IMR-90 (cell line): ENCODE measurements at regions not wholly inside any gene's neighbourhood (a gene's known extent, or its start where the extent isn't known, plus 50 kb on each side); places are given as distances from the start of the nearest gene placed in this dataset.

Source experiments
- ATAC-seq: fragments of 200-7000 bp; cut with Tn5 transposase; 2 replicates; pipeline ENCODE4 v1.9.1; 2020; ENCODE audit warnings: low read depth, mild to moderate bottlenecking, moderate library complexity
- BruUV-seq: library from RNA; stranded (reverse); fragments of 400-500 nt; replicated peaks from 2 replicates; lab custom pipeline; 2021; lab: Mats Ljungman, UMichigan
- CTCF ChIA-PET: fragments of 300-600 bp; formaldehyde crosslinking; extraction: SDS; loops from one replicate; lab custom pipeline; 2021; ENCODE audit warnings: antibody characterized with exemption; lab: Yijun Ruan, JAX
- POLR2A ChIA-PET: fragments of 300-600 bp; sonication (Branson Sonifier 250); formaldehyde crosslinking; loops from one replicate; lab custom pipeline; 2022; ENCODE audit warnings: antibody characterized with exemption; ENCODE audit not compliant: unreplicated experiment; lab: Charles Lee
- DNase-seq: peaks from one replicate; pipeline ENCODE4 v3.0.0; 2013
- H2AFZ ChIP-seq: replicated peaks from 2 replicates; pipeline ENCODE3; 2013; ENCODE audit warnings: low read length, mild to moderate bottlenecking; ENCODE audit not compliant: poor library complexity
- H2AK5ac ChIP-seq: 2 replicates; pipeline ENCODE4 v1.6.1; 2013; ENCODE audit warnings: low read depth, low read length, inconsistent platforms
- H2AK9ac ChIP-seq: replicated peaks from 2 replicates; pipeline ENCODE3; 2013; ENCODE audit warnings: mild to moderate bottlenecking, low read depth, low read length, moderate library complexity; ENCODE audit not compliant: poor library complexity
- H2BK120ac ChIP-seq: 2 replicates; pipeline ENCODE4 v1.6.1; 2013; ENCODE audit warnings: low read depth, low read length, inconsistent platforms
- H2BK15ac ChIP-seq: 3 replicates; pipeline ENCODE4 v1.6.1; 2013; ENCODE audit warnings: low read depth, low read length, inconsistent platforms
- H2BK20ac ChIP-seq: 2 replicates; pipeline ENCODE4 v1.6.1; 2013; ENCODE audit warnings: low read depth, mild to moderate bottlenecking, inconsistent platforms, low read length, moderate library complexity
- H2BK5ac ChIP-seq: 2 replicates; pipeline ENCODE4 v1.6.1; 2013; ENCODE audit warnings: mild to moderate bottlenecking, low read depth, low read length, inconsistent platforms; ENCODE audit not compliant: poor library complexity, severe bottlenecking
- H3K14ac ChIP-seq: replicated peaks from 2 replicates; pipeline ENCODE4 v1.6.1; 2013; ENCODE audit warnings: low read depth, low read length, inconsistent platforms
- H3K18ac ChIP-seq: 2 replicates; pipeline ENCODE4 v1.6.1; 2013; ENCODE audit warnings: low read depth, low read length, control low read depth
- H3K23ac ChIP-seq: 2 replicates; pipeline ENCODE4 v1.6.1; 2013; ENCODE audit warnings: low read depth, low read length, inconsistent platforms
- H3K27ac ChIP-seq: 2 replicates; pipeline ENCODE4 v1.5.1; 2013; ENCODE audit warnings: mild to moderate bottlenecking, control low read depth, low read length; ENCODE audit not compliant: insufficient read depth
- H3K27me3 ChIP-seq: 2 replicates; pipeline ENCODE4 v1.6.1; 2013; ENCODE audit warnings: low read length; ENCODE audit not compliant: control insufficient read depth, insufficient read depth
- H3K36me3 ChIP-seq: 2 replicates; pipeline ENCODE4 v1.6.1; 2013; ENCODE audit warnings: low read length, mixed read lengths; ENCODE audit not compliant: control insufficient read depth, insufficient read depth
- H3K4ac ChIP-seq: 2 replicates; pipeline ENCODE4 v1.6.1; 2013; ENCODE audit warnings: low read depth, low read length, inconsistent platforms
- H3K4me1 ChIP-seq: 2 replicates; pipeline ENCODE4 v1.6.1; 2013; ENCODE audit warnings: low read length, mixed read lengths; ENCODE audit not compliant: control insufficient read depth, insufficient read depth
- H3K4me2 ChIP-seq: 2 replicates; pipeline ENCODE4 v1.6.1; 2013; ENCODE audit warnings: low read depth, mild to moderate bottlenecking, control low read depth, low read length, moderate library complexity
- H3K4me3 ChIP-seq: 2 replicates; pipeline ENCODE4 v1.5.1; 2013; ENCODE audit warnings: low read depth, mild to moderate bottlenecking, control low read depth, low read length, moderate library complexity; ENCODE audit not compliant: insufficient read depth
- H3K56ac ChIP-seq: 2 replicates; pipeline ENCODE4 v1.6.1; 2013; ENCODE audit warnings: low read length, inconsistent platforms; ENCODE audit not compliant: insufficient read depth; ENCODE audit errors: extremely low read depth
- H3K79me1 ChIP-seq, 2 experiments: 2 replicates each; pipeline ENCODE4 v1.6.1; 2013; ENCODE audit warnings: low read length in 2 of 2, inconsistent platforms in 1 of 2, low read depth in 1 of 2
- H3K9ac ChIP-seq: 2 replicates; pipeline ENCODE4 v1.6.1; 2013; ENCODE audit warnings: low read depth, low read length, control low read depth
- H3K9me1 ChIP-seq: 2 replicates; pipeline ENCODE4 v1.6.1; 2013; ENCODE audit warnings: low read length, inconsistent platforms; ENCODE audit not compliant: insufficient read depth
- H3K9me3 ChIP-seq: 2 replicates; pipeline ENCODE4 v1.6.1; 2013; ENCODE audit warnings: low read length; ENCODE audit not compliant: control insufficient read depth, insufficient read depth
- H4K20me1 ChIP-seq: 2 replicates; pipeline ENCODE4 v1.6.1; 2013; ENCODE audit warnings: low read length, inconsistent platforms; ENCODE audit not compliant: insufficient read depth
- H4K5ac ChIP-seq: 2 replicates; pipeline ENCODE4 v1.6.1; 2013; ENCODE audit warnings: mild to moderate bottlenecking, low read depth, low read length, control low read depth
- H4K8ac ChIP-seq, 2 experiments: 2 replicates each; pipeline ENCODE4 v1.6.1; 2013; ENCODE audit warnings: low read depth in 2 of 2, low read length in 2 of 2, control low read depth in 1 of 2, inconsistent platforms in 1 of 2
- H4K91ac ChIP-seq: 2 replicates; pipeline ENCODE4 v1.6.1; 2013; ENCODE audit warnings: low read depth, low read length, inconsistent platforms; ENCODE audit not compliant: insufficient read depth
- BHLHE40 ChIP-seq: fragments of 150-350 bp; IDR thresholded peaks from 2 replicates; pipeline ENCODE4 v1.6.1; 2016; ENCODE audit warnings: mild to moderate bottlenecking, low read depth, low read length
- CTCF ChIP-seq: conservative IDR thresholded peaks from 2 replicates; pipeline ENCODE4 v1.5.1; 2012; ENCODE audit warnings: mild to moderate bottlenecking, low read depth, low read length, improper control_type of control experiment
- FOS ChIP-seq: fragments of 150-350 bp; IDR thresholded peaks from 2 replicates; pipeline ENCODE4 v1.6.1; 2016; ENCODE audit warnings: low read depth, low read length
- RAD21 ChIP-seq: IDR thresholded peaks from 2 replicates; pipeline ENCODE4 v1.6.1; 2012; ENCODE audit warnings: low read length, improper control_type of control experiment
- SMC3 ChIP-seq: fragments of 150-350 bp; IDR thresholded peaks from 2 replicates; pipeline ENCODE4 v1.6.1; 2016; ENCODE audit warnings: low read depth, mild to moderate bottlenecking, antibody characterized with exemption, low read length, moderate library complexity
- WGBS, 2 experiments: methylation state at CpG; one replicate each; pipeline versions ENCODE4 v1.1.5 to v1.1.7; 2013; ENCODE audit warnings: missing lambda C conversion rate in 2 of 2; ENCODE audit not compliant: insufficient read length in 1 of 2; ENCODE audit errors: extremely low coverage in 2 of 2; 5-methylcytosine and 5-hydroxymethylcytosine counted together
- dilution Hi-C: fragments of 300-500 bp; cut with HindIII; formaldehyde crosslinking; loops from one replicate; pipeline ENCODE4 v1.14.3; 2018; ENCODE audit warnings: low sequenced_read_pairs; ENCODE audit not compliant: unreplicated experiment
- in situ Hi-C: fragments of 300-500 bp; cut with MboI; formaldehyde crosslinking; loops from 3 replicates; pipeline ENCODE4 v1.14.3; 2019; ENCODE audit warnings: low sequenced_read_pairs, inconsistent platforms, mixed read lengths
- intact Hi-C: fragments of 100-400 bp; cut with micrococcal nuclease; formaldehyde crosslinking; loops from 2 replicates; pipeline ENCODE4 v1.10.0; 2022

- Histone ChIP-seq H3K27ac (no peak overlapping the region), H3K79me1 (no peaks in the 10 kb centered on the region), H4K5ac (no peak overlapping the region), H2BK5ac (no peak overlapping the region), H2BK15ac (no peak overlapping the region), H3K23ac (no peak overlapping the region), H4K20me1 (no peaks in the 10 kb centered on the region), H2AK5ac (no peak overlapping the region), H3K56ac (no peak overlapping the region), H2BK120ac (no peak overlapping the region), H3K14ac (no peak overlapping the region), H3K9me3 (peaks cover 2% of the 10 kb centered on the region; the same call in 1 of the 2 replicates), H3K18ac (no peak overlapping the region), H2AK9ac (no peak overlapping the region), H3K4me3 (no peak overlapping the region), H3K36me3 (no peaks in the 10 kb centered on the region), H3K4ac (no peak overlapping the region), H3K9ac (no peak overlapping the region), H3K27me3 (no peaks in the 10 kb centered on the region), H3K4me1 (no peaks in the 10 kb centered on the region), H2BK20ac (no peak overlapping the region), H3K9me1 (no peaks in the 10 kb centered on the region), H3K4me2 (no peak overlapping the region), H2AFZ (no peak overlapping the region), H4K91ac (no peak overlapping the region), H4K8ac (no peak overlapping the region)
- intact Hi-C loops (no loop called here), dilution Hi-C loops (no loop called here), in situ Hi-C loops (no loop called here)
- ATAC-seq = peak; percentile 71
- DNase-seq = peak; percentile 60
- TF ChIP-seq BHLHE40 (no peak), SMC3 (peak; percentile 28; the same call in 1 of the 2 replicates), FOS (no peak), CTCF (peak; percentile 64), RAD21 (peak; percentile 68)
- ChIA-PET CTCF (interaction anchor here (1.0 kb wide), 1 partner anchor 10 kb away, joined by 3 read pairs; no protein-coding TSS in a partner anchor), POLR2A (no interaction called here)
- WGBS, 2 experiments = 6% methylated on average over 3 of the region's 6 CpGs; no CpG with 5 or more reads in 1 of the 2 experiments
- BruUV-seq = no TSS peak
These were observed 169.9 kb upstream of the AADAT start for GRCh38 chr4:170259631-170260153.
